Right atrium auricular region (tissue), 2 donors: ENCODE measurements at regions not wholly inside any gene's neighbourhood (a gene's known extent, or its start where the extent isn't known, plus 50 kb on each side); places are given as distances from the start of the nearest gene placed in this dataset.

Experiments
- DNase-seq: peaks from one replicate; pipeline ENCODE4 v3.0.0-alpha.2; 2019; ENCODE audit warnings: low spot score
- H3K27ac ChIP-seq, 2 donors: fragments of 200-600 bp; sonication (generic); 1 replicate in 1 of 2; 2 replicates in 1 of 2; pipeline ENCODE4 v1.5.1; 2016 to 2019
- H3K27me3 ChIP-seq, 2 donors: fragments of 200-600 bp; sonication (generic); one replicate each; pipeline versions ENCODE4 v1.5.1 to v1.6.0; 2017 to 2019
- H3K36me3 ChIP-seq: fragments of 200-600 bp; sonication (generic); one replicate; pipeline ENCODE4 v1.5.1; 2016
- H3K4me1 ChIP-seq, 2 donors: fragments of 200-600 bp; sonication (generic); one replicate each; pipeline versions ENCODE4 v1.5.1 to v1.6.0; 2017 to 2019
- H3K4me3 ChIP-seq, 2 donors: fragments of 200-600 bp; sonication (generic); 1 replicate in 1 of 2; 2 replicates in 1 of 2; pipeline ENCODE4 v1.5.1; 2017 to 2019; ENCODE audit warnings: mild to moderate bottlenecking in 1 of 2, moderate library complexity in 1 of 2
- H3K9me3 ChIP-seq, 2 donors: fragments of 200-600 bp; sonication (generic); one replicate each; pipeline ENCODE4 v1.5.1; 2019
- CTCF ChIP-seq, 2 donors: fragments of 200-600 bp; sonication (generic); IDR thresholded peaks; one replicate each; pipeline ENCODE4 v1.5.1; 2019; ENCODE audit warnings: antibody characterized with exemption in 2 of 2

- H3K4me1 ChIP-seq = no peaks in the 10 kb centered on the region
- no peaks in the 10 kb centered on the region for H3K27me3 ChIP-seq
- no peak overlapping the region for H3K4me3 ChIP-seq
- H3K27ac ChIP-seq = no peak overlapping the region
- TF ChIP-seq CTCF (IDR thresholded peaks at IDR 0.05) = no peak
- H3K36me3 ChIP-seq = no peaks in the 10 kb centered on the region
- H3K9me3 ChIP-seq = no peaks in the 10 kb centered on the region
- no peak for DNase-seq
Measured at GRCh38 chr18:78685250-78685979, 294.2 kb upstream of the SALL3 start.

- H3K36me3 ChIP-seq = no peaks in the 10 kb centered on the region
- no peak for TF ChIP-seq CTCF (IDR thresholded peaks at IDR 0.05)
- DNase-seq = no peak
- H3K9me3 ChIP-seq = no peaks in the 10 kb centered on the region
- H3K27me3 ChIP-seq = no peaks in the 10 kb centered on the region
- H3K27ac ChIP-seq = no peak overlapping the region
- H3K4me1 ChIP-seq = no peaks in the 10 kb centered on the region
- H3K4me3 ChIP-seq = no peak overlapping the region
Measured at GRCh38 chr18:78685980-78686530, 293.6 kb upstream of the SALL3 start.

GRCh38 chr18:78686976-78687685 is 292.5 kb upstream of the SALL3 start:
- H3K4me3 ChIP-seq = no peak overlapping the region
- no peaks in the 10 kb centered on the region for H3K9me3 ChIP-seq
- no peaks in the 10 kb centered on the region for H3K36me3 ChIP-seq
- DNase-seq = no peak
- H3K27me3 ChIP-seq = no peaks in the 10 kb centered on the region
- H3K4me1 ChIP-seq = no peaks in the 10 kb centered on the region
- no peak for TF ChIP-seq CTCF (IDR thresholded peaks at IDR 0.05)
- H3K27ac ChIP-seq = no peak overlapping the region

GRCh38 chr18:78687736-78688135 is 291.9 kb upstream of the SALL3 start:
- H3K36me3 ChIP-seq = no peaks in the 10 kb centered on the region
- no peak overlapping the region for H3K27ac ChIP-seq
- H3K9me3 ChIP-seq = no peaks in the 10 kb centered on the region
- DNase-seq = no peak
- H3K4me1 ChIP-seq = no peaks in the 10 kb centered on the region
- H3K27me3 ChIP-seq = no peaks in the 10 kb centered on the region
- no peak overlapping the region for H3K4me3 ChIP-seq
- no peak for TF ChIP-seq CTCF (IDR thresholded peaks at IDR 0.05)

GRCh38 chr18:78688249-78688648 is 291.4 kb upstream of the SALL3 start:
- Histone ChIP-seq H3K36me3 (no peaks in the 10 kb centered on the region), H3K4me1 (no peaks in the 10 kb centered on the region), H3K4me3 (no peak overlapping the region), H3K27me3 (no peaks in the 10 kb centered on the region), H3K9me3 (no peaks in the 10 kb centered on the region), H3K27ac (no peak overlapping the region)
- TF ChIP-seq CTCF (IDR thresholded peaks at IDR 0.05) = no peak
- DNase-seq = no peak
